WTC11 (cell line): ENCODE measurements at regions not wholly inside any gene's neighbourhood (a gene's known extent, or its start where the extent isn't known, plus 50 kb on each side); places are given as distances from the start of the nearest gene placed in this dataset.

ENCODE experiments used
- CREM ChIP-seq: sonication (generic); formaldehyde crosslinking; IDR thresholded peaks from 2 replicates; pipeline ENCODE4 v1.8.1; 2022; ENCODE audit warnings: mild to moderate bottlenecking, missing genetic modification reagents, moderate library complexity
- MYBL2 ChIP-seq: sonication (generic); formaldehyde crosslinking; IDR thresholded peaks from 2 replicates; pipeline ENCODE4 v1.8.1; 2023; ENCODE audit warnings: mild to moderate bottlenecking, moderate library complexity, missing genetic modification reagents
- TP53 ChIP-seq: sonication (generic); formaldehyde crosslinking; IDR thresholded peaks from 2 replicates; pipeline ENCODE4 v1.8.1; 2023; ENCODE audit warnings: mild to moderate bottlenecking, missing genetic modification reagents
- ZNF121 ChIP-seq: sonication (generic); formaldehyde crosslinking; IDR thresholded peaks from 2 replicates; pipeline ENCODE4 v1.8.0; 2023; ENCODE audit warnings: missing genetic modification reagents
- TF ChIP-seq, protein P1 (sequence below): fragments of 200-600 bp; IDR thresholded peaks from 2 replicates; pipeline ENCODE4 v1.8.0; 2022; ENCODE audit warnings: antibody characterized with exemption

DNA sequence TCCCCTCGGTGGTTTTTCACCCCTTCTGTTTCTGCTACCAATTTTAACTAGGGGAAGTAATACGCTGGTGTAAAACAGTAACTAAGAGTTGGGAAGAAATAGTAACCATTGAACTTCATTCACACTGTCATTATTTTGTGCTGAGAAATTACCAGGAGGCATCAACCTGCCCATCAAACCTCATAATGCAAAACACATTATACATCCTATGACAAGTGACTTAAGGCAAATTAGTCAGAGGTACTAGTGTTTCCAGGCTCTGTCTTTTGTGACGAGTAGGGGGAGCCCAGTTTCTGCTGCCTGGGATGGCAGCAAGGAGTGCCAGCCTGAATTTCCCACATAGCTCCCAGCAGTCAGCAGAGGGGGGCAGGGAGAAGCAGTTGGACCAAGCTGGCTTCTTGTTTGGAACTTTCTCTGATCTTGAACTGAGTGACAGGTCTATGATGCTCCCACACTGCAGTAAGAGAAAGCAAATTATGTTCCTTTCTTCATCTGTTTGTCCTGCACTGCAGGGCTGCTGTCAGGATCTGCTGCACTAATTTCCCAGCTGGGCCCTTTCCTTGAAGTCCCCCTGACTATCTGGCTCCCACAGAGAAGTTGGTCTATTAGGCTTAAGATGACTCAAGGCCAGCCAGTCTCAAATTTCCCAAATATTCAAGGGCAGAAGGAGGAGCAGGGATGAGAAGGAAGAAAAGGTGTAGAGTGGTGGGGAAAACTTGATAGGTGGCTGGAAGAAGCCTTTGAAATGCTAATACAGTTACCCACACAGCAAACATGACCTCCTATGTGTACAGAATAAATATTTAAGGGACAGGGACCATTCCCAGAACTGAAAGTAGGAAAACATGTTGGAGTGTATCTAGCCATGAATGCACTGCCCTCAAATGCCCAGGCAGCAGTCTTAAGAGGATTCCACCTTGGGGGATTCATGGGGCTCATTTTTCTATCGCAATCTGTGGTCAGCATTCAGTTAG, 322.8 kb downstream of the SEC16B start:
- TF ChIP-seq ZNF121 (CRISPR knock-in tag) (no peak), TP53 (no peak), MYBL2 (CRISPR knock-in tag) (no peak), CREM (CRISPR knock-in tag) (no peak)
- TF ChIP-seq, protein P1, sequence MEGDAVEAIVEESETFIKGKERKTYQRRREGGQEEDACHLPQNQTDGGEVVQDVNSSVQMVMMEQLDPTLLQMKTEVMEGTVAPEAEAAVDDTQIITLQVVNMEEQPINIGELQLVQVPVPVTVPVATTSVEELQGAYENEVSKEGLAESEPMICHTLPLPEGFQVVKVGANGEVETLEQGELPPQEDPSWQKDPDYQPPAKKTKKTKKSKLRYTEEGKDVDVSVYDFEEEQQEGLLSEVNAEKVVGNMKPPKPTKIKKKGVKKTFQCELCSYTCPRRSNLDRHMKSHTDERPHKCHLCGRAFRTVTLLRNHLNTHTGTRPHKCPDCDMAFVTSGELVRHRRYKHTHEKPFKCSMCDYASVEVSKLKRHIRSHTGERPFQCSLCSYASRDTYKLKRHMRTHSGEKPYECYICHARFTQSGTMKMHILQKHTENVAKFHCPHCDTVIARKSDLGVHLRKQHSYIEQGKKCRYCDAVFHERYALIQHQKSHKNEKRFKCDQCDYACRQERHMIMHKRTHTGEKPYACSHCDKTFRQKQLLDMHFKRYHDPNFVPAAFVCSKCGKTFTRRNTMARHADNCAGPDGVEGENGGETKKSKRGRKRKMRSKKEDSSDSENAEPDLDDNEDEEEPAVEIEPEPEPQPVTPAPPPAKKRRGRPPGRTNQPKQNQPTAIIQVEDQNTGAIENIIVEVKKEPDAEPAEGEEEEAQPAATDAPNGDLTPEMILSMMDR, result no peak
